Upper lobe of left lung (tissue), 4 donors: ENCODE measurements at regions not wholly inside any gene's neighbourhood (a gene's known extent, or its start where the extent isn't known, plus 50 kb on each side); places are given as distances from the start of the nearest gene placed in this dataset.

Experiments used
- CTCF ChIP-seq, 6 experiments: fragments of 450-650 bp in 4 of 6; fragments of 200-600 bp in 2 of 6; sonication (generic) in 2 of 6; IDR thresholded peaks; one replicate each; pipeline ENCODE4 v1.5.1; 2016 to 2019; ENCODE audit warnings: antibody characterized with exemption in 6 of 6
- POLR2A ChIP-seq, 4 donors: fragments of 450-650 bp; IDR thresholded peaks; one replicate each; pipeline ENCODE4 v1.5.1; 2016 to 2017; ENCODE audit warnings: antibody characterized with exemption in 4 of 4, mild to moderate bottlenecking in 2 of 4

- TF ChIP-seq CTCF (IDR thresholded peaks at IDR 0.05): no peak
- TF ChIP-seq POLR2A (IDR thresholded peaks at IDR 0.05): no peak
These were observed 165.2 kb upstream of the CST7 start for GRCh38 chr20:24783631-24784492.
